ENCODE measurements at regions not wholly inside any gene's neighbourhood (a gene's known extent, or its start where the extent isn't known, plus 50 kb on each side); places are given as distances from the start of the nearest gene placed in this dataset.

- no peak for DNase-seq (ENCODE audit: low spot score)
Measured at GRCh38 chr5:39750661-39751060, 325.9 kb upstream of the DAB2 start.

- DNase-seq (ENCODE audit: low spot score), result no peak
Measured at GRCh38 chr5:39742916-39743315, 318.1 kb upstream of the DAB2 start.

GRCh38 chr5:39740404-39740803, 315.6 kb upstream of the DAB2 start:
- no peak for DNase-seq (ENCODE audit: low spot score)

DNA sequence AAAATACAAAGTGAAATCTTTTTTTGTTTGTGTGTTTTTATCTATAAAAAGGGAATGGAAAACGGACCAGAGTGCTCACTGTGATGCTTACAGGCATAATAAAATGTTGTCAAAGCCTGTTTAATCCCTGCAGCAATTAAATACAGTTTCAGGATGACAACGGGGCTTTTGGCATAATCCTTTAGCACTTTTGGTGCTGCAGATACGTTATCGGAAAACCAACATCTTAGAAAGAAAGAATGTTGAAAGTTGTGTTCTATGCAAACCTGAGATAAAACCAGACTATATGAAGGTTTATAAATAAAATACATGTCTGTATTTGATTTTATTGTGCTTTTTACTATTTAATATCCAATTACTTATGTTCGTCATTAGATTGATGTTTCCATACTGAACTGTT, 307.4 kb upstream of the DAB2 start:
- no peak for DNase-seq (ENCODE audit: low spot score)

- no peak for DNase-seq (ENCODE audit: low spot score)
Measured at GRCh38 chr5:39730699-39731098, 305.9 kb upstream of the DAB2 start.

- DNase-seq (ENCODE audit: low spot score), result no peak
Measured at GRCh38 chr5:39730006-39730405, 305.2 kb upstream of the DAB2 start.

GRCh38 chr5:39726467-39726866, 301.7 kb upstream of the DAB2 start:
- no peak for DNase-seq (ENCODE audit: low spot score)

GRCh38 chr5:39721394-39721793, 296.6 kb upstream of the DAB2 start:
- no peak for DNase-seq (ENCODE audit: low spot score)

GRCh38 chr5:39720136-39720535, 295.4 kb upstream of the DAB2 start:
- DNase-seq (ENCODE audit: low spot score), result no peak

GRCh38 chr5:39717176-39717897, 292.6 kb upstream of the DAB2 start:
- DNase-seq (ENCODE audit: low spot score), result no peak

DNA sequence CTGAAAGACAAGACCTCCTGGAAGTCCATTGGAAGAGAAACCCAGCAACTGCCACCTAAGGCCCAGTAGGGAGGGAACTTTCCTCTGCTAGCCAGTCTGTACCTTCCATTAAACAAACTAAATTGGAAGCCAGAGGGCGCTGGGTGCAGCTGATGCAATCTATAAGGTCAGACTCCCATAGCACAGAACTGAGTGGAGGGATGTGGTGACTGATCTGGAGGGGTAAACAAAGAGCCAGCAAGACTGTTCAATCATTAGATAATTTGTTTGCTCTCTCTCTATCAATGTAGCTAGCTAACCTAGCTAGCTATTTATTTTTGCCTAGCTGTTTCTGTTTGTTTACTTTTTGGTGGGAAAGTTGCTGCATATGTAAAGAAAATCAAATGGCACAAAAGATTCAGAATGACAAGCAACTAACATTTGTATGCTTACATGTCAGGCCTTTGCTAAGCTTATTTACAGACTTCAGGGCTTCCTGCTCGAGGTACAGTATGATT, 291.8 kb upstream of the DAB2 start:
- peak; percentile 59 for DNase-seq (ENCODE audit: low spot score)

DNA sequence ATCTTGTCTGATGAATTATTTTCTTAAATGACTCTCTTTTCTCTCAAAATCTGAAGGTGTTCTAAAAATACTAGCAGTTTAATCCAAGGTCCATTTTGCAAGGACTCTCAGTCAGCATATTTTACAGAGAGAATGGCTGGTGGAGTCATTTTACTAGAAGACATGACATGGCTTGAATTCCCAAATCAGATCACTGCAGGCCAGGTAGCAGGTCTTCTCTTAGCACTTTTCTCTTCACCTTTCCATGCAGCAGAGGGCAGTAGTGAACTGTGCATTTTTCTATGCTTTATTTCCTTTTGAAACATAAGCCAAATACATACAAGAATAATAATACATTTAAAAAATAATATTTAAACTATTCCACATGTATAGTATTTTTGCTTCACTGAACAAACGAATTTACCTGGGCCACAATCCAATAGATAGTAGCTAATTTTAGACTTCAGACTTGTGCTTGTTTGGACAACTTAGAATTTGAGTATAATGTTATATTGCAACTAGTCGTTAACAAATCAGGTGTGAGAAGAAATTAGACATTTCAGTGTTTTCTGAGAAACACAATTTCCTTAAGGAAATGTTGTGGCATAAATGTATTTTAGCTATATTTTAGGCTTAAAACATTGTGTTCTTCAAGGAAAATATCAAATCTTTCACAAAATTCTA, 289.4 kb upstream of the DAB2 start:
- DNase-seq (ENCODE audit: low spot score), result peak; percentile 76

DNA sequence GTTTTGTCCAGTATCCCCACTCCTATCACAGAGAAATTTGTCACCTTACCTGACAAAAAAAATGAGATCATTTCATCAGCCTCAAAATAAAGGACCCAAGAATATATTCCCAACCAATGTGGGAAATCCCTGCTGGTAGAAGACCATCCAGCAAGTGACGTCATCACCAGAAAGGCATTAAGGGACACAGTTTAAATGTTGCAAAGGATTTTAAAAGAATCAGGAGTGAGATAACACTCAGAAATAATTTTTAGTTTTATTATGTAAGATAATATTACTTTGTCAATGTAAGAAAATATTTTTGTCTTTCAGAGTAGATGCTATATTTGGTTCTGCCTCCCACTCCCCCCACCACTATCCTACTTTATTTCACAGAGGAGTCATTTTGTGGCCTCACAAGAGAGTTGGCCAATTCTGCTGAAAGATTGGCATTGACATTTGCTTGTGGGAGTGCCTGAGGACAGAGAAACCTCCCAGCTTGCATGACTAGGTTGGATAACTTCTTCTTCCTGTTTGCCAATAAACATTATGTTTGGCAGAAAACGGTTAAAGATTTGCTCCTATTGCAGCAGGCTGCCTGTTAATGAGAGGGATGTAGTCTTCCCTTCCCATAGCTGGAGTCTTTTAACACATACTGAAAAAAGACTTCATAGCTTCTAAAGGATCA, 288.6 kb upstream of the DAB2 start:
- DNase-seq (ENCODE audit: low spot score), result no peak

GRCh38 chr5:39712316-39713249, 287.8 kb upstream of the DAB2 start:
- DNase-seq (ENCODE audit: low spot score), result no peak

GRCh38 chr5:39711821-39712220, 287.0 kb upstream of the DAB2 start:
- no peak for DNase-seq (ENCODE audit: low spot score)

DNA sequence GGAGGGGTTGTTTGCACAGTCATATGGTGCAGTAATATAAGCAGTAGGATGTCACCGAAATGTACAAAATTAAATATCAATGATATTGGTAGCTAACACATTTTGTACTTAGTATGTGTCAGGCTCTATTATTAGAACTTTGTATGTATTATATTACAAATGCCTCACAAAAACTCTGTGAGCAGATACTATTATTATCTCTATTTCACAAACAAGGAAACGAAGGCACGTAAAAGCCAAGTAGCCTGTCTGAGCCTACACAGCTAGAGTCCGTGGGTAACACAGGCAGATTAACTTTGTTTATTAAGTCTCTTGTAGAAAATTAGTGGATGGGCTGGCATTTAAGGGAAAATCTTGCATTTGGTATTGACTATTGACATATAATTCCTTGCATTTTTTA, 284.3 kb upstream of the DAB2 start:
- no peak for DNase-seq (ENCODE audit: low spot score)

- DNase-seq (ENCODE audit: low spot score), result no peak
Measured at GRCh38 chr5:39702928-39703327, 278.1 kb upstream of the DAB2 start.

- DNase-seq (ENCODE audit: low spot score), result no peak
Measured at GRCh38 chr5:39700523-39700922, 275.7 kb upstream of the DAB2 start.

- DNase-seq (ENCODE audit: low spot score), result no peak
Measured at GRCh38 chr5:39698838-39699560, 274.2 kb upstream of the DAB2 start.

- DNase-seq (ENCODE audit: low spot score), result no peak
Measured at GRCh38 chr5:39697881-39698280, 273.1 kb upstream of the DAB2 start.

GRCh38 chr5:39696672-39697398, 272.1 kb upstream of the DAB2 start:
- DNase-seq (ENCODE audit: low spot score), result no peak

Data from NAMALWA (cell line).